ENCODE measurements at regions not wholly inside any gene's neighbourhood (a gene's known extent, or its start where the extent isn't known, plus 50 kb on each side); places are given as distances from the start of the nearest gene placed in this dataset.
A peak's percentile ranks its signal among the peaks of the same experiment; 100 is the strongest.

- TF ChIP-seq POLR2AphosphoS5 (IDR thresholded peaks at IDR 0.05; ENCODE audit: low read depth) (no peak), CTCF (IDR thresholded peaks at IDR 0.05; ENCODE audit: insufficient read depth, low read length) (peak; percentile 18), REST (IDR thresholded peaks at IDR 0.05; ENCODE audit: insufficient replicate concordance, low read depth) (no peak), GABPA (IDR thresholded peaks at IDR 0.05; ENCODE audit: low read depth) (no peak)
Observed at GRCh38 chr14:106848330-106849121, 1322.1 kb downstream of the TMEM121 start.
